ENCODE measurements at regions not wholly inside any gene's neighbourhood (a gene's known extent, or its start where the extent isn't known, plus 50 kb on each side); places are given as distances from the start of the nearest gene placed in this dataset.
"Not testable (repeated sequence)": the region's sequence is repeated elsewhere in the genome, so short reads cannot be mapped to it uniquely, and the experiment has no call there.

- DNase-seq: peak; percentile 66
Measured at GRCh38 chr5:42889311-42889933, 77.7 kb upstream of the SELENOP start.

- no peak for DNase-seq
Measured at GRCh38 chr5:42888771-42889170, 77.1 kb upstream of the SELENOP start.

GRCh38 chr5:42887575-42887974 is 75.9 kb upstream of the SELENOP start:
- DNase-seq: no peak

- no peak for DNase-seq
Measured at GRCh38 chr5:42887097-42887496, 75.4 kb upstream of the SELENOP start.

GRCh38 chr5:42886635-42887034 is 74.9 kb upstream of the SELENOP start:
- no peak for DNase-seq

- no peak for DNase-seq
Measured at GRCh38 chr5:42884326-42884725, 72.6 kb upstream of the SELENOP start.

- no peak for DNase-seq
Measured at GRCh38 chr5:42881416-42882117, 69.9 kb upstream of the SELENOP start.

- no peak for DNase-seq
Measured at GRCh38 chr5:42880496-42881150, 68.9 kb upstream of the SELENOP start.

GRCh38 chr5:42879291-42879690 is 67.6 kb upstream of the SELENOP start:
- no peak for DNase-seq

GRCh38 chr5:42878550-42878949 is 66.9 kb upstream of the SELENOP start:
- DNase-seq: no peak

GRCh38 chr5:42878041-42878440 is 66.3 kb upstream of the SELENOP start:
- DNase-seq: no peak

- no peak for DNase-seq
Measured at GRCh38 chr5:42877431-42877830, 65.7 kb upstream of the SELENOP start.

GRCh38 chr5:42876375-42876844 is 64.7 kb upstream of the SELENOP start:
- no peak for DNase-seq

GRCh38 chr5:42875785-42876374 is 64.2 kb upstream of the SELENOP start:
- no peak for DNase-seq

- DNase-seq: no peak
Measured at GRCh38 chr5:42875211-42875610, 63.5 kb upstream of the SELENOP start.

GRCh38 chr5:42874621-42875198 is 63.0 kb upstream of the SELENOP start:
- no peak for DNase-seq

GRCh38 chr5:42872865-42873264 is 61.2 kb upstream of the SELENOP start:
- no peak for DNase-seq

- DNase-seq: no peak
Measured at GRCh38 chr5:42870882-42871418, 59.3 kb upstream of the SELENOP start.

GRCh38 chr5:42868417-42868816 is 56.7 kb upstream of the SELENOP start:
- DNase-seq: not testable (repeated sequence)

- not testable (repeated sequence) for DNase-seq
Measured at GRCh38 chr5:42864749-42865148, 53.1 kb upstream of the SELENOP start.

Measured in CD4-positive, alpha-beta T cell treated with Interleukin-10 for 1 hour (primary cell).